ENCODE measurements at regions not wholly inside any gene's neighbourhood (a gene's known extent, or its start where the extent isn't known, plus 50 kb on each side); places are given as distances from the start of the nearest gene placed in this dataset.

DNA sequence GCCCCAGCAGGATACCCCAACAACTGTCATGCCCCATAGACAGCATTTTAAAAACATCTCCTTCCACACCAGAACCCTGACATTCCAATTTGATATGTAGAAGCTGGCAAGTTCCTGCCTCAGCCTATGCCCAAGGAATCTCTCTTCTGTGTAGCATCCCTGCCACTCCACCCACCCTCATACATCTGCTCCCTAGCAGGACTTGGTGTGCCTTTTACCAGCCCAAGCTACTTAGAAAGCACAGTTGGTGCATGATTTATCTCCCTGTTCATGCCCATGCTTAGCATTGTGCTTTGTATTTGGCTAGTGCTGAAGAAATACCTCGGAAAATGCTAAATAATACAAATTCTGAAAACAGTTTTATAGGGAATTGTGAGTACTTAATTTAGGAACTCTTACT is 236.9 kb upstream of the HES1 start (continued):
- no peak for TF ChIP-seq ZNF114 (tag by site-specific recombination; IDR thresholded peaks at IDR 0.05)
- no peak for TF ChIP-seq ZNF324 (tag by site-specific recombination; IDR thresholded peaks at IDR 0.05)
- TF ChIP-seq ZNF629 (tag by site-specific recombination; IDR thresholded peaks at IDR 0.05), result no peak
- TF ChIP-seq ZFP69B (tag by site-specific recombination; IDR thresholded peaks at IDR 0.05), result no peak
- TF ChIP-seq, protein P1, sequence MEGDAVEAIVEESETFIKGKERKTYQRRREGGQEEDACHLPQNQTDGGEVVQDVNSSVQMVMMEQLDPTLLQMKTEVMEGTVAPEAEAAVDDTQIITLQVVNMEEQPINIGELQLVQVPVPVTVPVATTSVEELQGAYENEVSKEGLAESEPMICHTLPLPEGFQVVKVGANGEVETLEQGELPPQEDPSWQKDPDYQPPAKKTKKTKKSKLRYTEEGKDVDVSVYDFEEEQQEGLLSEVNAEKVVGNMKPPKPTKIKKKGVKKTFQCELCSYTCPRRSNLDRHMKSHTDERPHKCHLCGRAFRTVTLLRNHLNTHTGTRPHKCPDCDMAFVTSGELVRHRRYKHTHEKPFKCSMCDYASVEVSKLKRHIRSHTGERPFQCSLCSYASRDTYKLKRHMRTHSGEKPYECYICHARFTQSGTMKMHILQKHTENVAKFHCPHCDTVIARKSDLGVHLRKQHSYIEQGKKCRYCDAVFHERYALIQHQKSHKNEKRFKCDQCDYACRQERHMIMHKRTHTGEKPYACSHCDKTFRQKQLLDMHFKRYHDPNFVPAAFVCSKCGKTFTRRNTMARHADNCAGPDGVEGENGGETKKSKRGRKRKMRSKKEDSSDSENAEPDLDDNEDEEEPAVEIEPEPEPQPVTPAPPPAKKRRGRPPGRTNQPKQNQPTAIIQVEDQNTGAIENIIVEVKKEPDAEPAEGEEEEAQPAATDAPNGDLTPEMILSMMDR (tag by site-specific recombination; IDR thresholded peaks at IDR 0.05), result no peak
- no peak for TF ChIP-seq KLF16 (tag by site-specific recombination; IDR thresholded peaks at IDR 0.05)

DNA sequence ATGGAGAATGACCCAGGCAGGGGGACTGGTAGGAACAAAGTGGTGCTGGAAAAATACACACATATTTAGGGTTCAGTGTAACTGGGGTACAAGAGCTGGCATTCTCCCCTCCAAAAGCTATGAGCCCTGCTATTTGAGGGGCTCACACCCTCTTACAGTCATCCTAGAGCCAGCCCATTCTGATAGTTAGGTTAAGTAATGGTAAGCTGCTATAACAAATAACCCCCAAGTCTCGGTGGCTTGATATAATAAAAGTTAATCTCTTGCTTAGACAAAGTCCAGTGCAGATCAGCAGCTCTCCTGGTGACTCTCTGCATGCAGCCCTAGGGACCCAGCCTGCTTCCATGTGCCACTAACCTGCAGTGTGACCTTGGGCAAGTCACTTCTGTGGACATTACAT is 234.9 kb upstream of the HES1 start:
- CTCF ChIA-PET, result interaction anchor here (0.6 kb wide), 1 partner anchor 42 kb away, joined by 3 read pairs; no protein-coding TSS in a partner anchor
- Histone ChIP-seq H3K4me1 (ENCODE audit: control insufficient read depth, insufficient read depth, low read length) (no peaks in the 10 kb centered on the region), H3K9me3 (ENCODE audit: control insufficient read depth, insufficient read depth, low read depth, low read length) (no peaks in the 10 kb centered on the region), H3K4me3 (ENCODE audit: low read depth, low read length) (no peak overlapping the region), H3K27ac (ENCODE audit: extremely low read depth, low read depth, low read length) (no peak overlapping the region), H3K36me3 (ENCODE audit: control insufficient read depth in 2 of 2, insufficient read depth in 1 of 2, low read length in 2 of 2) (no peaks in the 10 kb centered on the region)
- POLR2A ChIA-PET, result no interaction called here
- TF ChIP-seq, protein P2, sequence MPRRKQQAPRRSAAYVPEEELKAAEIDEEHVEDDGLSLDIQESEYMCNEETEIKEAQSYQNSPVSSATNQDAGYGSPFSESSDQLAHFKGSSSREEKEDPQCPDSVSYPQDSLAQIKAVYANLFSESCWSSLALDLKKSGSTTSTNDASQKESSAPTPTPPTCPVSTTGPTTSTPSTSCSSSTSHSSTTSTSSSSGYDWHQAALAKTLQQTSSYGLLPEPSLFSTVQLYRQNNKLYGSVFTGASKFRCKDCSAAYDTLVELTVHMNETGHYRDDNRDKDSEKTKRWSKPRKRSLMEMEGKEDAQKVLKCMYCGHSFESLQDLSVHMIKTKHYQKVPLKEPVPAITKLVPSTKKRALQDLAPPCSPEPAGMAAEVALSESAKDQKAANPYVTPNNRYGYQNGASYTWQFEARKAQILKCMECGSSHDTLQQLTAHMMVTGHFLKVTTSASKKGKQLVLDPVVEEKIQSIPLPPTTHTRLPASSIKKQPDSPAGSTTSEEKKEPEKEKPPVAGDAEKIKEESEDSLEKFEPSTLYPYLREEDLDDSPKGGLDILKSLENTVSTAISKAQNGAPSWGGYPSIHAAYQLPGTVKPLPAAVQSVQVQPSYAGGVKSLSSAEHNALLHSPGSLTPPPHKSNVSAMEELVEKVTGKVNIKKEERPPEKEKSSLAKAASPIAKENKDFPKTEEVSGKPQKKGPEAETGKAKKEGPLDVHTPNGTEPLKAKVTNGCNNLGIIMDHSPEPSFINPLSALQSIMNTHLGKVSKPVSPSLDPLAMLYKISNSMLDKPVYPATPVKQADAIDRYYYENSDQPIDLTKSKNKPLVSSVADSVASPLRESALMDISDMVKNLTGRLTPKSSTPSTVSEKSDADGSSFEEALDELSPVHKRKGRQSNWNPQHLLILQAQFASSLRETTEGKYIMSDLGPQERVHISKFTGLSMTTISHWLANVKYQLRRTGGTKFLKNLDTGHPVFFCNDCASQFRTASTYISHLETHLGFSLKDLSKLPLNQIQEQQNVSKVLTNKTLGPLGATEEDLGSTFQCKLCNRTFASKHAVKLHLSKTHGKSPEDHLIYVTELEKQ (tag by site-specific recombination; IDR thresholded peaks at IDR 0.05; ENCODE audit: borderline replicate concordance), result no peak
- TF ChIP-seq SETDB1 (IDR thresholded peaks at IDR 0.05; ENCODE audit: insufficient read length, low read length), result peak; percentile 37

DNA sequence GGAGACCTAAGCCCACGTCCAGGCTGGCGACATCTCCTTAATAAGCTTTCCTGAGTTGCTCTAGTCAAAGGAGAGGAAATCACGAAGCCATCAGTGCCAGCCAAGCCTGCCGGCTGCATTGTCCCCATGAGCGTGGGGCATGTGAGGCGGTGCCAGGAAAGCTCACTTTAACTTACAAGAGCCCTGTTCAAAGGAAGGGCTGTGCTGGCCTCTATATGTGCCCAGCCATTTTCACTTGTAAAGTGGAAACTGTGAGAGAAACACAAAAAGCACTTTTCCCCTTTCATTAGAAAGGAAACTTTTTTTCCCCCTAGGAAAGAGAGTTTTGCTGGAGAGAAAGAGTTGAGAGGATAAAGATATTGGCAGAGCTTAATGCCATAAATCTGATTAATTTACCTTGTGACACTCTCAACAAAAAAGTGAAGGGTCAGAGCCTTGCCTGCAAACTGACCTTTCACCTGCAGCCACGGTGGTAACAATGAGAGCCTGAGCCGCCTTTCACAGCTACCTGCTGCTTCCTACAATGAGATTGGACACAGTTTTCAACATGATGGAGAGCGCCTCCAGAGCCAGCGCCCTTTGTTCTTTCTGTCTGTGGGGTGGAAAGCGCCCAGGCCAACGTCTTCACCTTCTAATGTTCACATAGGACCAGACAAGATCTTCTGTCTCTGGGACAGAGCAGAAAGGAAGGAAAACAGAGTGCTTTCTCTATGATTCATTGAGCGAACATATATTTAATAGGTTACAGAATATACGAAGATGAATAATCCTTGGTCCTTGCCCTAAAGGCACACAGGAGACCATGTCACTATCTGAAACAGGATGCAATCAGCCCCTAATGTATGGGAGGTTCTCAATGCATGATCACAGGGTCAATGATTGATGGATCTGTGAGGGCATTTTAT is 233.1 kb upstream of the HES1 start:
- no peak overlapping the region for H3K4me3 ChIP-seq (ENCODE audit: low read depth, low read length)
- ChIA-PET CTCF (interaction anchor here (0.6 to 1.1 kb wide), 3 partner anchors 67 to 272 kb away, joined by 3 to 5 read pairs (median 3); no protein-coding TSS in a partner anchor), POLR2A (no interaction called here)
- no peaks in the 10 kb centered on the region for H3K36me3 ChIP-seq (ENCODE audit: control insufficient read depth in 2 of 2, insufficient read depth in 1 of 2, low read length in 2 of 2)
- no peaks in the 10 kb centered on the region for H3K9me3 ChIP-seq (ENCODE audit: control insufficient read depth, insufficient read depth, low read depth, low read length)
- H3K4me1 ChIP-seq (ENCODE audit: control insufficient read depth, insufficient read depth, low read length), result no peaks in the 10 kb centered on the region
- no peak overlapping the region for H3K27ac ChIP-seq (ENCODE audit: extremely low read depth, low read depth, low read length)
- peak; percentile 93 for TF ChIP-seq PRDM1 (tag by site-specific recombination; IDR thresholded peaks at IDR 0.05)
- no peak for TF ChIP-seq ZNF335 (tag by site-specific recombination; conservative IDR thresholded peaks at IDR 0.05)
- TF ChIP-seq, protein P3, sequence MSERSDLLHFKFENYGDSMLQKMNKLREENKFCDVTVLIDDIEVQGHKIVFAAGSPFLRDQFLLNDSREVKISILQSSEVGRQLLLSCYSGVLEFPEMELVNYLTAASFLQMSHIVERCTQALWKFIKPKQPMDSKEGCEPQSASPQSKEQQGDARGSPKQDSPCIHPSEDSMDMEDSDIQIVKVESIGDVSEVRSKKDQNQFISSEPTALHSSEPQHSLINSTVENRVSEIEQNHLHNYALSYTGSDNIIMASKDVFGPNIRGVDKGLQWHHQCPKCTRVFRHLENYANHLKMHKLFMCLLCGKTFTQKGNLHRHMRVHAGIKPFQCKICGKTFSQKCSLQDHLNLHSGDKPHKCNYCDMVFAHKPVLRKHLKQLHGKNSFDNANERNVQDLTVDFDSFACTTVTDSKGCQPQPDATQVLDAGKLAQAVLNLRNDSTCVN (tag by site-specific recombination; optimal IDR thresholded peaks at IDR 0.05), result no peak
- TF ChIP-seq, protein P4, sequence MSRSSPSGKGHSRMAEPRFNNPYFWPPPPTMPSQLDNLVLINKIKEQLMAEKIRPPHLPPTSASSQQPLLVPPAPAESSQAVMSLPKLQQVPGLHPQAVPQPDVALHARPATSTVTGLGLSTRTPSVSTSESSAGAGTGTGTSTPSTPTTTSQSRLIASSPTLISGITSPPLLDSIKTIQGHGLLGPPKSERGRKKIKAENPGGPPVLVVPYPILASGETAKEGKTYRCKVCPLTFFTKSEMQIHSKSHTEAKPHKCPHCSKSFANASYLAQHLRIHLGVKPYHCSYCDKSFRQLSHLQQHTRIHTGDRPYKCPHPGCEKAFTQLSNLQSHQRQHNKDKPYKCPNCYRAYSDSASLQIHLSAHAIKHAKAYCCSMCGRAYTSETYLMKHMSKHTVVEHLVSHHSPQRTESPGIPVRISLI (tag by site-specific recombination; IDR thresholded peaks at IDR 0.05), result no peak

Data from HEK293 (cell line).